Hepatocyte (in vitro differentiated cells): ENCODE measurements at regions not wholly inside any gene's neighbourhood (a gene's known extent, or its start where the extent isn't known, plus 50 kb on each side); places are given as distances from the start of the nearest gene placed in this dataset.

Experiments
- EZH2 ChIP-seq: fragments of 200-600 bp; sonication (generic); IDR thresholded peaks from 2 replicates; pipeline ENCODE4 v1.6.1; 2016; ENCODE audit warnings: antibody characterized with exemption, mild to moderate bottlenecking, borderline replicate concordance
- EZH2phosphoT487 ChIP-seq: fragments of 200-600 bp; sonication (generic); IDR thresholded peaks from one replicate; pipeline ENCODE4 v1.6.1; 2018; ENCODE audit warnings: antibody characterized with exemption, mild to moderate bottlenecking, low read depth, moderate library complexity; ENCODE audit not compliant: unreplicated experiment, severe bottlenecking
- TF ChIP-seq, protein P1 (sequence below): fragments of 200-600 bp; sonication (generic); IDR thresholded peaks from 2 replicates; pipeline ENCODE4 v1.5.1; 2016; ENCODE audit warnings: antibody characterized with exemption, mild to moderate bottlenecking; ENCODE audit not compliant: poor library complexity

GRCh38 chr1:113223546-113223945, 150.5 kb downstream of the LRIG2 start:
- TF ChIP-seq EZH2 (no peak), EZH2phosphoT487 (no peak)
- TF ChIP-seq, protein P1, sequence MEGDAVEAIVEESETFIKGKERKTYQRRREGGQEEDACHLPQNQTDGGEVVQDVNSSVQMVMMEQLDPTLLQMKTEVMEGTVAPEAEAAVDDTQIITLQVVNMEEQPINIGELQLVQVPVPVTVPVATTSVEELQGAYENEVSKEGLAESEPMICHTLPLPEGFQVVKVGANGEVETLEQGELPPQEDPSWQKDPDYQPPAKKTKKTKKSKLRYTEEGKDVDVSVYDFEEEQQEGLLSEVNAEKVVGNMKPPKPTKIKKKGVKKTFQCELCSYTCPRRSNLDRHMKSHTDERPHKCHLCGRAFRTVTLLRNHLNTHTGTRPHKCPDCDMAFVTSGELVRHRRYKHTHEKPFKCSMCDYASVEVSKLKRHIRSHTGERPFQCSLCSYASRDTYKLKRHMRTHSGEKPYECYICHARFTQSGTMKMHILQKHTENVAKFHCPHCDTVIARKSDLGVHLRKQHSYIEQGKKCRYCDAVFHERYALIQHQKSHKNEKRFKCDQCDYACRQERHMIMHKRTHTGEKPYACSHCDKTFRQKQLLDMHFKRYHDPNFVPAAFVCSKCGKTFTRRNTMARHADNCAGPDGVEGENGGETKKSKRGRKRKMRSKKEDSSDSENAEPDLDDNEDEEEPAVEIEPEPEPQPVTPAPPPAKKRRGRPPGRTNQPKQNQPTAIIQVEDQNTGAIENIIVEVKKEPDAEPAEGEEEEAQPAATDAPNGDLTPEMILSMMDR, result no peak
